Type B pancreatic cell (in vitro differentiated cells): ENCODE measurements at regions not wholly inside any gene's neighbourhood (a gene's known extent, or its start where the extent isn't known, plus 50 kb on each side); places are given as distances from the start of the nearest gene placed in this dataset.
A peak's percentile ranks its signal among the peaks of the same experiment; 100 is the strongest.

Experiments
- DNase-seq: peaks from one replicate; pipeline ENCODE4 v3.0.0; 2021; ENCODE audit warnings: mixed read lengths; ENCODE audit not compliant: unreplicated experiment; ENCODE audit errors: extremely low spot score
- H3K27ac Mint-ChIP-seq: 2 replicates; pipeline ENCODE4 v1.8.0; 2021; ENCODE audit warnings: mild to moderate bottlenecking, mixed read lengths
- H3K27me3 Mint-ChIP-seq: 2 replicates; pipeline ENCODE4 v1.8.0; 2021; ENCODE audit warnings: mixed read lengths
- H3K36me3 Mint-ChIP-seq: 2 replicates; pipeline ENCODE4 v1.8.0; 2021; ENCODE audit warnings: mixed read lengths
- H3K4me1 Mint-ChIP-seq: one replicate; pipeline ENCODE4 v1.8.0; 2021; ENCODE audit warnings: mixed read lengths; ENCODE audit not compliant: unreplicated experiment
- H3K4me3 Mint-ChIP-seq: 2 replicates; pipeline ENCODE4 v1.8.0; 2021; ENCODE audit warnings: mild to moderate bottlenecking, mixed read lengths
- H3K9me3 Mint-ChIP-seq: 2 replicates; pipeline ENCODE4 v1.8.0; 2021; ENCODE audit warnings: mixed read lengths
- CTCF ChIP-seq: fragments of 200-600 bp; sonication (generic); conservative IDR thresholded peaks from 2 replicates; pipeline ENCODE4 v1.5.0; 2021; ENCODE audit warnings: antibody characterized with exemption, mild to moderate bottlenecking

- H3K9me3 Mint-ChIP-seq: peaks cover 7% of the 10 kb centered on the region
- no peaks in the 10 kb centered on the region for H3K27me3 Mint-ChIP-seq
These were observed 62.6 kb upstream of the MTPN start for GRCh38 chr7:136039577-136040345.

GRCh38 chr7:136036336-136036735 is 59.2 kb upstream of the MTPN start:
- peaks cover 5% of the 10 kb centered on the region for H3K4me1 Mint-ChIP-seq
- H3K27ac Mint-ChIP-seq: no peak overlapping the region
- no peak overlapping the region for H3K4me3 Mint-ChIP-seq
- no peak for DNase-seq
- H3K9me3 Mint-ChIP-seq: peaks cover 7% of the 10 kb centered on the region
- no peak for TF ChIP-seq CTCF
- no peaks in the 10 kb centered on the region for H3K36me3 Mint-ChIP-seq
- peaks cover 1% of the 10 kb centered on the region for H3K27me3 Mint-ChIP-seq

More at GRCh38 chr7:136039577-136040345, 62.6 kb upstream of the MTPN start:
- no peak overlapping the region for H3K4me3 Mint-ChIP-seq
- peak overlapping the region; percentile 31 for H3K27ac Mint-ChIP-seq
- H3K36me3 Mint-ChIP-seq: no peaks in the 10 kb centered on the region
- H3K4me1 Mint-ChIP-seq: no peaks in the 10 kb centered on the region
- TF ChIP-seq CTCF: no peak
- DNase-seq: no peak

- peaks cover 4% of the 10 kb centered on the region for H3K9me3 Mint-ChIP-seq
- no peaks in the 10 kb centered on the region for H3K36me3 Mint-ChIP-seq
- H3K27me3 Mint-ChIP-seq: peaks cover 3% of the 10 kb centered on the region
- H3K4me1 Mint-ChIP-seq: peaks cover 5% of the 10 kb centered on the region
- no peak overlapping the region for H3K27ac Mint-ChIP-seq
- no peak overlapping the region for H3K4me3 Mint-ChIP-seq
- TF ChIP-seq CTCF: no peak
- DNase-seq: no peak
These were observed 57.0 kb upstream of the MTPN start for GRCh38 chr7:136034132-136034531.

- peaks cover 5% of the 10 kb centered on the region for H3K4me1 Mint-ChIP-seq
- no peak for DNase-seq
- H3K36me3 Mint-ChIP-seq: no peaks in the 10 kb centered on the region
- TF ChIP-seq CTCF: no peak
- peaks cover 5% of the 10 kb centered on the region for H3K9me3 Mint-ChIP-seq
- H3K27ac Mint-ChIP-seq: peak overlapping the region; percentile 10
- no peak overlapping the region for H3K4me3 Mint-ChIP-seq
- peaks cover 3% of the 10 kb centered on the region for H3K27me3 Mint-ChIP-seq
These were observed 56.4 kb upstream of the MTPN start for GRCh38 chr7:136033413-136034031.

GRCh38 chr7:136030867-136031318 is 53.7 kb upstream of the MTPN start:
- DNase-seq: no peak
- Mint-ChIP-seq H3K36me3 (no peaks in the 10 kb centered on the region), H3K27ac (no peak overlapping the region), H3K27me3 (peaks cover 7% of the 10 kb centered on the region), H3K9me3 (peaks cover 4% of the 10 kb centered on the region), H3K4me3 (no peak overlapping the region), H3K4me1 (peaks cover 5% of the 10 kb centered on the region)
- TF ChIP-seq CTCF: no peak
